Caco-2 (cell line): ENCODE measurements at regions not wholly inside any gene's neighbourhood (a gene's known extent, or its start where the extent isn't known, plus 50 kb on each side); places are given as distances from the start of the nearest gene placed in this dataset.

Experiments
- BruUV-seq: library from RNA; stranded (reverse); fragments of 400-500 nt; replicated peaks from 2 replicates; lab custom pipeline; 2021; lab: Mats Ljungman, UMichigan
- CTCF ChIA-PET: fragments of 300-600 bp; sonication (Branson Sonifier 250); formaldehyde crosslinking; loops from one replicate; lab custom pipeline; 2022; ENCODE audit warnings: antibody characterized with exemption; lab: Charles Lee
- POLR2A ChIA-PET: fragments of 300-600 bp; sonication (Branson Sonifier 250); formaldehyde crosslinking; loops from one replicate; lab custom pipeline; 2022; ENCODE audit warnings: antibody characterized with exemption; lab: Charles Lee
- DNase-seq, 2 experiments: peaks; one replicate each; pipeline versions ENCODE4 v3.0.0 to v3.0.0-alpha.2; 2020 to 2022
- H3K27me3 ChIP-seq: replicated peaks from 2 replicates; pipeline ENCODE4 v1.6.0; 2011; ENCODE audit warnings: low read length; ENCODE audit not compliant: control insufficient read depth, insufficient read depth
- H3K36me3 ChIP-seq: 2 replicates; pipeline ENCODE4 v1.5.1; 2011; ENCODE audit warnings: low read length; ENCODE audit not compliant: control insufficient read depth, insufficient read depth
- H3K4me1 ChIP-seq: fragments of 250-450 bp; sonication (Bioruptor Pico); 2 replicates; pipeline ENCODE4 v1.5.1; 2020; ENCODE audit warnings: mild to moderate bottlenecking
- H3K4me3 ChIP-seq: 2 replicates; pipeline ENCODE4 v1.5.1; 2011; ENCODE audit warnings: low read depth, mild to moderate bottlenecking, control low read depth, low read length
- H3K9me3 ChIP-seq: fragments of 250-450 bp; sonication (Bioruptor Pico); 2 replicates; pipeline ENCODE4 v1.5.1; 2020; ENCODE audit warnings: mild to moderate bottlenecking, moderate library complexity
- H3K27ac Mint-ChIP-seq: one replicate; pipeline ENCODE4 v1.8.0; 2022; ENCODE audit warnings: mixed read lengths; ENCODE audit not compliant: unreplicated experiment
- H3K27me3 Mint-ChIP-seq: one replicate; pipeline ENCODE4 v1.8.0; 2022; ENCODE audit warnings: mixed read lengths; ENCODE audit not compliant: insufficient read depth, unreplicated experiment
- H3K36me3 Mint-ChIP-seq: one replicate; pipeline ENCODE4 v1.8.0; 2022; ENCODE audit warnings: mild to moderate bottlenecking, mixed read lengths; ENCODE audit not compliant: insufficient read depth, unreplicated experiment
- H3K4me1 Mint-ChIP-seq: one replicate; pipeline ENCODE4 v1.8.0; 2022; ENCODE audit warnings: low read depth, mixed read lengths; ENCODE audit not compliant: unreplicated experiment
- H3K4me3 Mint-ChIP-seq: one replicate; pipeline ENCODE4 v1.8.0; 2022; ENCODE audit warnings: mild to moderate bottlenecking, moderate library complexity, mixed read lengths; ENCODE audit not compliant: unreplicated experiment
- H3K9me3 Mint-ChIP-seq: one replicate; pipeline ENCODE4 v1.8.0; 2022; ENCODE audit warnings: mixed read lengths; ENCODE audit not compliant: unreplicated experiment
- intact Hi-C: fragments of 100-400 bp; cut with micrococcal nuclease; formaldehyde crosslinking; loops from one replicate; pipeline ENCODE4 v1.10.0; 2022; ENCODE audit not compliant: unreplicated experiment
- TF ChIP-seq, protein P1 (sequence below), 2 experiments: fragments of 200-600 bp in 1 of 2; IDR thresholded peaks; 1 replicate in 1 of 2; 2 replicates in 1 of 2; pipeline versions ENCODE4 v1.5.1 to v1.8.0; 2011 to 2022; ENCODE audit warnings: antibody characterized with exemption in 1 of 2, control low read depth in 1 of 2, inconsistent platforms in 1 of 2, low read depth in 1 of 2, low read length in 1 of 2, mild to moderate bottlenecking in 1 of 2, moderate library complexity in 1 of 2; ENCODE audit not compliant: insufficient read depth in 1 of 2, severe bottlenecking in 1 of 2, unreplicated experiment in 1 of 2

- Histone ChIP-seq H3K27me3 (no peaks in the 10 kb centered on the region), H3K4me3 (no peak overlapping the region), H3K4me1 (no peaks in the 10 kb centered on the region), H3K9me3 (no peaks in the 10 kb centered on the region), H3K36me3 (no peaks in the 10 kb centered on the region)
- H3K4me3 Mint-ChIP-seq: no peak overlapping the region
- BruUV-seq: no TSS peak
- no peaks in the 10 kb centered on the region for H3K27me3 Mint-ChIP-seq
- TF ChIP-seq, protein P1, sequence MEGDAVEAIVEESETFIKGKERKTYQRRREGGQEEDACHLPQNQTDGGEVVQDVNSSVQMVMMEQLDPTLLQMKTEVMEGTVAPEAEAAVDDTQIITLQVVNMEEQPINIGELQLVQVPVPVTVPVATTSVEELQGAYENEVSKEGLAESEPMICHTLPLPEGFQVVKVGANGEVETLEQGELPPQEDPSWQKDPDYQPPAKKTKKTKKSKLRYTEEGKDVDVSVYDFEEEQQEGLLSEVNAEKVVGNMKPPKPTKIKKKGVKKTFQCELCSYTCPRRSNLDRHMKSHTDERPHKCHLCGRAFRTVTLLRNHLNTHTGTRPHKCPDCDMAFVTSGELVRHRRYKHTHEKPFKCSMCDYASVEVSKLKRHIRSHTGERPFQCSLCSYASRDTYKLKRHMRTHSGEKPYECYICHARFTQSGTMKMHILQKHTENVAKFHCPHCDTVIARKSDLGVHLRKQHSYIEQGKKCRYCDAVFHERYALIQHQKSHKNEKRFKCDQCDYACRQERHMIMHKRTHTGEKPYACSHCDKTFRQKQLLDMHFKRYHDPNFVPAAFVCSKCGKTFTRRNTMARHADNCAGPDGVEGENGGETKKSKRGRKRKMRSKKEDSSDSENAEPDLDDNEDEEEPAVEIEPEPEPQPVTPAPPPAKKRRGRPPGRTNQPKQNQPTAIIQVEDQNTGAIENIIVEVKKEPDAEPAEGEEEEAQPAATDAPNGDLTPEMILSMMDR (IDR thresholded peaks at IDR 0.05; ENCODE audit: insufficient read depth in 1 of 2, low read depth in 1 of 2, low read length in 1 of 2, severe bottlenecking in 1 of 2, unreplicated experiment in 1 of 2): no peak
- ChIA-PET POLR2A (no interaction called here), CTCF (no interaction called here)
- H3K36me3 Mint-ChIP-seq: no peaks in the 10 kb centered on the region
- no peaks in the 10 kb centered on the region for H3K9me3 Mint-ChIP-seq
- no peak overlapping the region for H3K27ac Mint-ChIP-seq
- H3K4me1 Mint-ChIP-seq: no peaks in the 10 kb centered on the region
- intact Hi-C loops: no loop called here
- DNase-seq: no peak
Observed at GRCh38 chrX:42604302-42604701, 173.7 kb downstream of the PPP1R2C start.

DNA sequence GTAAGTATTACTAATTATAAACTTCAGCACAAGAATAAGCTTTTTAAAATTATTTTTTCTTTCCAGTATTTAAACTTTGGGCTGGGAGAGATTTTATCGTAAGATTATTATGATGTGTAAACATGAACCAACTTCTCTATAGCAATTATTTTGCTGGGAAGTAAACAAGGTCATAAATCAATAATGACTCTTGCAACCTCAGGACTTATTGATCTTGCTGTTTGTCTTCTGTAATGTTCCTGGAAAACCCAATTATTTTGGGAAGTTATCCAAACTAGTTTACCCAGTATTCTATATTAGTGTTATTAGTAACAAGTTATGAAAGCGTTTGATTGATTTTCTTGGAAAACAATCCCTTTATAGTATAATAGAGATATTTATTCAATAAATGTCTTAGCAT is 174.9 kb downstream of the PPP1R2C start:
- ChIA-PET CTCF (no interaction called here), POLR2A (no interaction called here)
- intact Hi-C loops: no loop called here
- TF ChIP-seq, protein P1 (IDR thresholded peaks at IDR 0.05; ENCODE audit: insufficient read depth in 1 of 2, low read depth in 1 of 2, low read length in 1 of 2, severe bottlenecking in 1 of 2, unreplicated experiment in 1 of 2): no peak
- Mint-ChIP-seq H3K27me3 (no peaks in the 10 kb centered on the region), H3K9me3 (no peaks in the 10 kb centered on the region), H3K4me3 (no peak overlapping the region), H3K4me1 (no peaks in the 10 kb centered on the region), H3K27ac (no peak overlapping the region), H3K36me3 (no peaks in the 10 kb centered on the region)
- no peaks in the 10 kb centered on the region for H3K27me3 ChIP-seq
- H3K36me3 ChIP-seq: no peaks in the 10 kb centered on the region
- BruUV-seq: no TSS peak
- DNase-seq: no peak
- no peaks in the 10 kb centered on the region for H3K9me3 ChIP-seq
- no peaks in the 10 kb centered on the region for H3K4me1 ChIP-seq
- H3K4me3 ChIP-seq: no peak overlapping the region

DNA sequence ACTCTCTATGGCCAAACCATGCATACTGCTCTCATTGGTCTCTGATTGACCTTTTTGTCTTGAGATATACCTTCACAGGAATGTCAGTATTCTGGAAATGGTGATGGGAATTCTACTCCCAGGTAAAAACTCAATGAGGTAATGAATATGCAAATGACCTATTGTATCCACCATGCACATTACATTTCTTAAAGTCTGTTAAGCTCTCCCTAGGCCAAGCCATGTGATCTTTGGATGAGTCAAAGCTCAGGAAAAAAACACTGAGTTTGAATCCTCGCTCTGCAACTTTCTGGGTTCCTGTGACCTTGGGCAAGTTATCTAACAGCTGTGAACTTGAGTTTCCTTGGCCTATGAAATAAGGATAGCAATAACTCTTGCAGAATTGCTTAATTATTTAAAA is 175.4 kb downstream of the PPP1R2C start:
- H3K4me3 ChIP-seq: no peak overlapping the region
- H3K4me1 ChIP-seq: no peaks in the 10 kb centered on the region
- Mint-ChIP-seq H3K36me3 (no peaks in the 10 kb centered on the region), H3K4me3 (no peak overlapping the region), H3K4me1 (no peaks in the 10 kb centered on the region), H3K27me3 (no peaks in the 10 kb centered on the region), H3K9me3 (no peaks in the 10 kb centered on the region), H3K27ac (no peak overlapping the region)
- CTCF ChIA-PET: interaction anchor here (0.6 kb wide), 1 partner anchor 810 kb away, joined by 6 read pairs; no protein-coding TSS in a partner anchor
- BruUV-seq: no TSS peak
- H3K27me3 ChIP-seq: no peaks in the 10 kb centered on the region
- no peaks in the 10 kb centered on the region for H3K9me3 ChIP-seq
- POLR2A ChIA-PET: no interaction called here
- intact Hi-C loops: no loop called here
- H3K36me3 ChIP-seq: no peaks in the 10 kb centered on the region
- DNase-seq: no peak
- TF ChIP-seq, protein P1 (IDR thresholded peaks at IDR 0.05; ENCODE audit: insufficient read depth in 1 of 2, low read depth in 1 of 2, low read length in 1 of 2, severe bottlenecking in 1 of 2, unreplicated experiment in 1 of 2): no peak
